ENCODE measurements at regions not wholly inside any gene's neighbourhood (a gene's known extent, or its start where the extent isn't known, plus 50 kb on each side); places are given as distances from the start of the nearest gene placed in this dataset.

DNA sequence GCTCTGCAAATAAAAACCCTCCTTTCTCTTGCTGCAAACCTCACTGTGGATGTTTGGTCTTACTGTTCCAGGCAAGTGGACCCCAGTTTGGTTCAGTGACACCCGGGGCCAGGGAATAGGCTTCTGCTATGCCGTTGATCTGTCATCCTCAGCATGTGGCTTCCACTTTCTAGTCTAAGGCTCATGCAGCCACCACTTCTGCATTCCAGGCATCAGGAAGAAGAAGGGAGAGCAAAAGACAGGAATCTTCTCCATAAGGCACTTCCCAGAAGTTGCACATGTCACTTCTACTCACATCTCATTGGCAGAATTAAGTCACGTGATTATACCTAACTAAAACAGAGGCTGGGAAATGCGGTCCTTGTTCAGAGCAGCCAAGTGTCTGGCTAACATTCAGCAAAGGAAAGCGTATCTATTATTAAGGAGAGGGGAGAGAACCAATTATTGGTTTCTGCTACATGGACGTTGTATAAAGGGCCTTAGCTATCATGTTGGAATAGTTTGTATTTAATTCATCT lies 173.6 kb upstream of the PFN2 start:
- Histone ChIP-seq H3K4me1 (replicated peaks) (peaks cover under 1% of the 10 kb centered on the region), H3K36me3 (no peaks in the 10 kb centered on the region), H3K27me3 (replicated peaks; ENCODE audit: insufficient read depth) (no peaks in the 10 kb centered on the region), H3K4me3 (no peak overlapping the region), H3K27ac (no peak overlapping the region), H3K9me3 (no peaks in the 10 kb centered on the region)
- WGBS, result 89% methylated on average over 6 of the region's 6 CpGs
- DNase-seq (ENCODE audit: low spot score), result no peak
- intact Hi-C loops (cut with DNase I), result no loop called here
- TF ChIP-seq POLR2A (IDR thresholded peaks at IDR 0.05), result no peak

DNA sequence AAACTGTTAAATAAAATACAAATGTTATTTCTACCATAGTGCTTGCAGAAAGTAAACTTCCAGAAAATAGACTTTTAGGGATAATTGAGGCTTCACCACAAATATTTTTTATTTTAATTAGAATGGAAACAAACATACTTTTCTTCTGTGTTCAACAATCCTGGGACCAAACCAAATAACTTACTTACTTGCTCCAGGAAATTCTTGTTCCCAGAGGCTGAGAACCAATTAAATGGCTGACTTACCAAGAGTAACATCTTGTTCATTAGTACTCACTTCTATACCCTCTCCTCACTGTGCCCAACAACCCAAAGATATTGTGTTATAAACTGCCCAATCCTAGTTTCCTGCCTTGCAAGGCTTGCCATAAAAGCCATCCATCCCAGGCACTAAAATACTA lies 172.2 kb upstream of the PFN2 start:
- intact Hi-C loops (cut with DNase I), result no loop called here
- no peak overlapping the region for H3K4me3 ChIP-seq
- H3K9me3 ChIP-seq, result no peaks in the 10 kb centered on the region
- no peak for DNase-seq (ENCODE audit: low spot score)
- H3K4me1 ChIP-seq (replicated peaks), result peaks cover 4% of the 10 kb centered on the region
- H3K27me3 ChIP-seq (replicated peaks; ENCODE audit: insufficient read depth), result no peaks in the 10 kb centered on the region
- H3K27ac ChIP-seq, result no peak overlapping the region
- TF ChIP-seq POLR2AphosphoS5 (IDR thresholded peaks at IDR 0.05), result no peak
- TF ChIP-seq POLR2A (IDR thresholded peaks at IDR 0.05), result no peak
- TF ChIP-seq, protein P1, sequence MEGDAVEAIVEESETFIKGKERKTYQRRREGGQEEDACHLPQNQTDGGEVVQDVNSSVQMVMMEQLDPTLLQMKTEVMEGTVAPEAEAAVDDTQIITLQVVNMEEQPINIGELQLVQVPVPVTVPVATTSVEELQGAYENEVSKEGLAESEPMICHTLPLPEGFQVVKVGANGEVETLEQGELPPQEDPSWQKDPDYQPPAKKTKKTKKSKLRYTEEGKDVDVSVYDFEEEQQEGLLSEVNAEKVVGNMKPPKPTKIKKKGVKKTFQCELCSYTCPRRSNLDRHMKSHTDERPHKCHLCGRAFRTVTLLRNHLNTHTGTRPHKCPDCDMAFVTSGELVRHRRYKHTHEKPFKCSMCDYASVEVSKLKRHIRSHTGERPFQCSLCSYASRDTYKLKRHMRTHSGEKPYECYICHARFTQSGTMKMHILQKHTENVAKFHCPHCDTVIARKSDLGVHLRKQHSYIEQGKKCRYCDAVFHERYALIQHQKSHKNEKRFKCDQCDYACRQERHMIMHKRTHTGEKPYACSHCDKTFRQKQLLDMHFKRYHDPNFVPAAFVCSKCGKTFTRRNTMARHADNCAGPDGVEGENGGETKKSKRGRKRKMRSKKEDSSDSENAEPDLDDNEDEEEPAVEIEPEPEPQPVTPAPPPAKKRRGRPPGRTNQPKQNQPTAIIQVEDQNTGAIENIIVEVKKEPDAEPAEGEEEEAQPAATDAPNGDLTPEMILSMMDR (IDR thresholded peaks at IDR 0.05), result no peak
- H3K36me3 ChIP-seq, result no peaks in the 10 kb centered on the region

DNA sequence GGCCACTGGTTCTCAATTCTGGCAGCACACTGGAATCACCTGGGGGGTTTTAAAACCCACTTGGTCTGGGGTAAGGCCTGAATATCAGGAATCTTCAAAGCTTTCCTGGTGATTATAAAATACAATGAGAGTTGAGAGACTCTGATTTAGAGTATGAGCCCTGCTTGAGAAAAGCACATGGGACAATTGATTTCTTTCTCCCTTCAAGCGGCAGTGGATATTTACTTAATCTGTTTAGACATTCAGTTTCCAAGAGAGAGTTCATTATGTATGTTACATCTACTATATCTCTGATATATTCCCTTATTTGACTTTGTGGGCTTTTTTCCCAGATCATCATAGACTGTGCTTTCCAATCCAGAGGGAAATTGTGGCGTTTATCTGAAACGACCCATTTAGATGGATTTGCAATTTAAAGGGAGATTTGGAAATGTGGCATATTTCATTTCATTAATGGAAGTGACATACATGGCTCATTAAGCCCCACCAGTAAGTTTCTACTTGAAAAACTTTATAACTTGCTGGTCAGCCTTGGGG lies 171.2 kb upstream of the PFN2 start:
- DNase-seq (ENCODE audit: low spot score), result no peak
- Histone ChIP-seq H3K9me3 (no peaks in the 10 kb centered on the region), H3K27ac (no peak overlapping the region), H3K36me3 (no peaks in the 10 kb centered on the region), H3K4me3 (no peak overlapping the region), H3K4me1 (replicated peaks) (peaks cover 4% of the 10 kb centered on the region), H3K27me3 (replicated peaks; ENCODE audit: insufficient read depth) (no peaks in the 10 kb centered on the region)
- TF ChIP-seq POLR2AphosphoS5 (IDR thresholded peaks at IDR 0.05) (no peak), POLR2A (IDR thresholded peaks at IDR 0.05) (no peak)
- TF ChIP-seq, protein P1 (IDR thresholded peaks at IDR 0.05), result no peak
- WGBS, result 71% methylated on average over 3 of the region's 3 CpGs
- intact Hi-C loops (cut with DNase I), result no loop called here

DNA sequence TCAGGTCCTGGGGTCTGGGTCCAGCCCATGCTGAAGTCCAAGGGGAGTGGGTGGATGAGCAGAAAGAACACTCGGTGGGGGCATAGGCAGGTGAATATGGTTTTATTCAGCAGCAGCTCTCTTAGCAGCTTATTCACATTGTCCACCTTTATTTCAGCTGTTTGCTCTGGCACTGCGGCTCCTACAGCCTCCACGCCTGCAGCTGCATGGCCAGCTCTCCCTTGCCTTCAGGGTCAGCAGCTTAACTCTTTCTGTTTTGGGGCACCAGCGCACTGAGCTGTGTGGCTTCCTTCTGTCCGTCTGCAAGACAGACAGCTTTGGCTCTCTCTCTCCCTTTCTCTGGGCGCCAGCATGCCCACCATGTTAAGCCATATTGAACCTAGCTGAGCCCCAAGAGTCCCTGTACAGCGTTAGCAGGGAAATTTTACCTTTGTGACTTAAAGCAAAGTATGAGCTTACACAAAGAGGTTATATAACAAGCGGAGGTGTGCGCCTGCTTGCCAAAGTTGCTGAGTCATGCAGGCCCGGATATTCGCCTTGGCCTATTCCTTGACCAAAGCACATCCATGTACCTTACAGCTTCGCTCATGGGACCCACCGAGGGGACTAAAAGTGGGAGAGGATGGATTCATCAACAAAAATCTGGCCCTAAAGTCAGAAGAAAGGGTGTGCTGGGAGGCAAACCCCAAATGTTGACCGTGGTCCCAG lies 170.1 kb upstream of the PFN2 start:
- H3K27me3 ChIP-seq (replicated peaks; ENCODE audit: insufficient read depth), result no peaks in the 10 kb centered on the region
- TF ChIP-seq, protein P1 (IDR thresholded peaks at IDR 0.05), result no peak
- TF ChIP-seq POLR2AphosphoS5 (IDR thresholded peaks at IDR 0.05) (no peak), POLR2A (IDR thresholded peaks at IDR 0.05) (no peak)
- WGBS, result 94% methylated on average over 14 of the region's 14 CpGs
- H3K9me3 ChIP-seq, result no peaks in the 10 kb centered on the region
- intact Hi-C loops (cut with DNase I), result no loop called here
- no peak for DNase-seq (ENCODE audit: low spot score)
- H3K4me1 ChIP-seq (replicated peaks), result peaks cover 4% of the 10 kb centered on the region
- no peak overlapping the region for H3K27ac ChIP-seq
- H3K4me3 ChIP-seq, result no peak overlapping the region
- H3K36me3 ChIP-seq, result no peaks in the 10 kb centered on the region

DNA sequence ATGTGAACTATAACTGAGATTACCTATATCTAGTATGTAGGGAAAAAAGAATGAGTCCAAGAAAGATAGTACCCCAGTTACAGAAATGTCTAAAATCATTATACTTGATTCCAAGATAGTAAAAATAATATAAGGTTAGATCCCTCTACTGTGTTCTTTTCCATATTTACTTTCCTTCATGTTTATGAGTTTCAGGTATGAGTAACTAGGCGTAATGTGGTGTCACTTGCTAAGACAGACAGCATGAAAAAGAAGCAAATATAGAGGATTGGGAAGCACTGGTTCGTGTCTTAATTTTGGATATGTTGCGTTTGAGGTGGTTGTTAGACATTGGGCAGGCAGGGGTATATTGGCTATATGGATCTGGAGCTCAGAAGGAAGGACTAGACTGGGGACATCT lies 168.1 kb upstream of the PFN2 start:
- H3K27ac ChIP-seq, result peak overlapping the region; percentile 43 to 66
- 70% methylated on average over 3 of the region's 3 CpGs for WGBS
- peaks cover 4% of the 10 kb centered on the region for H3K4me1 ChIP-seq (replicated peaks)
- no peak overlapping the region for H3K4me3 ChIP-seq
- DNase-seq (ENCODE audit: low spot score), result no peak
- no peaks in the 10 kb centered on the region for H3K36me3 ChIP-seq
- TF ChIP-seq, protein P1 (IDR thresholded peaks at IDR 0.05), result no peak
- TF ChIP-seq POLR2A (IDR thresholded peaks at IDR 0.05) (no peak), POLR2AphosphoS5 (IDR thresholded peaks at IDR 0.05) (peak; percentile 71)
- intact Hi-C loops (cut with DNase I), result no loop called here
- H3K27me3 ChIP-seq (replicated peaks; ENCODE audit: insufficient read depth), result no peaks in the 10 kb centered on the region
- no peaks in the 10 kb centered on the region for H3K9me3 ChIP-seq
